ENCODE measurements at regions not wholly inside any gene's neighbourhood (a gene's known extent, or its start where the extent isn't known, plus 50 kb on each side); places are given as distances from the start of the nearest gene placed in this dataset.

GRCh38 chr15:35596285-35596684, 50.3 kb upstream of the DPH6 start:
- no peak for DNase-seq

- no peak for DNase-seq
Observed at GRCh38 chr15:35602836-35603235, 56.9 kb upstream of the DPH6 start.

GRCh38 chr15:35603301-35603700, 57.3 kb upstream of the DPH6 start:
- no peak for DNase-seq

DNA sequence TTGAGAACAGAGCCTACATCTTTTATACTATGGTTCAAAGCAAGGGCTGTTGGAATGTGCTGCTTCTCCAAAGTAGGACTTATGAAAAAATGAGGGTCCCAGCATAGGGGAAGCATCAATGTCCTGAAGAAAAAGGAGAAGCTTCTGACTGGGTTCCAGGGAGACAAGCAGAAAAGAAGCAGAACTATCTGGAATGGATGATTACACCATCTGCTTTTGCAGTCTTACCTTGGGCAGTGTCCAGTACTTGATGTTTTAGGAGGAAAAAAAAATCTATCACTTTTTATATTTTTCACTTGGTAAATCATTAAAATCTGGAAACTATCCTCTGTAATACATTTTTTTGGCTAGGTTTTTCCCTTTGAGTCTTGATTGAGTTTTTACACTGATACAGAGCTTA, 57.9 kb upstream of the DPH6 start:
- DNase-seq: no peak

DNA sequence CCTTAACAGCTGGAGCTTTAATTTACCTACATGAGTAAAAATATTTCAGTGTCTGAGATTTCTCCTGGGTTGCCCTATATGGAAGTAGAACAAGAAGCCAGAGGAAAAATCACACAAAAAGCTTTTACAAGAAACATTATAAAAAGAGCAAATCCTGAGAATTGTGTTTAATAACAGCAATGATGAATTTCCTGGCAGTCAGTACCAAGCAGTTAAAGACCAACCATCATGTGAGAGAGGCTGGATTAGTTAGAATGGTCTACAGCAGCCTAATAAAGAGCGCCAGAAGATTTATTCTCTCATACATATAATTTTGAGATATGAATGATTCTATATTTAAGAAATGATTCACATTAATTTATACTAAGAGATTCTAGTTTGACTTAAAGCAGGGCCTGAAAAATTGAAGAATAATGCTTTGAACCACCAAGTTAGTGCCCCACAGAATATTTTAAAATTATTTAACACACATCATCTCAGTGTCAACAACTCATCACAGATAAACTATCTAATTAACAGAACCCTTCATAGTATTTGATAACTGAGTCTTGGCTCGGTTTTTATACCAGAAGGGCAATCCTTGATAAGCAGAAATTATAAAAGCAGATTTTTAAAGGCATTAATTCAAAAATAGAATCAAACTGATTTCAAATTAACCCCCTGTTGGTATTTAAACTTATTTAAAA, 59.9 kb upstream of the DPH6 start:
- DNase-seq: no peak

DNA sequence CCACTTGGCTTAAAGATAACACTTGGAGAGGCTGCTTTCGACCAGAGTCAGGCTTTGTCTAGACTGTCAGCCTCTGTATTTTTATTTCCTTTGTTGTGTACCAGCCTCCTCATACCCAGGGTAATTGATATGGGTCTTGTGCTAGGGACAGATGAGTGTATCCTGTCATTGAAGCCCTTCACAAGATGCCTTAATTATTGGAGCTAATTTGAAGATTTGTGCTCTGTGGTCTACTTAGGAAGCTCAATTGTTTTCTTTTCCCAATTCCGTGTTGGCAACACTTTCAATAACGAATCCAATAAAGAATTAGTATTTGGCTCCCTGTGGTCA, 60.5 kb upstream of the DPH6 start:
- DNase-seq: no peak

- DNase-seq: no peak
Observed at GRCh38 chr15:35616498-35617271, 70.7 kb upstream of the DPH6 start.

DNA sequence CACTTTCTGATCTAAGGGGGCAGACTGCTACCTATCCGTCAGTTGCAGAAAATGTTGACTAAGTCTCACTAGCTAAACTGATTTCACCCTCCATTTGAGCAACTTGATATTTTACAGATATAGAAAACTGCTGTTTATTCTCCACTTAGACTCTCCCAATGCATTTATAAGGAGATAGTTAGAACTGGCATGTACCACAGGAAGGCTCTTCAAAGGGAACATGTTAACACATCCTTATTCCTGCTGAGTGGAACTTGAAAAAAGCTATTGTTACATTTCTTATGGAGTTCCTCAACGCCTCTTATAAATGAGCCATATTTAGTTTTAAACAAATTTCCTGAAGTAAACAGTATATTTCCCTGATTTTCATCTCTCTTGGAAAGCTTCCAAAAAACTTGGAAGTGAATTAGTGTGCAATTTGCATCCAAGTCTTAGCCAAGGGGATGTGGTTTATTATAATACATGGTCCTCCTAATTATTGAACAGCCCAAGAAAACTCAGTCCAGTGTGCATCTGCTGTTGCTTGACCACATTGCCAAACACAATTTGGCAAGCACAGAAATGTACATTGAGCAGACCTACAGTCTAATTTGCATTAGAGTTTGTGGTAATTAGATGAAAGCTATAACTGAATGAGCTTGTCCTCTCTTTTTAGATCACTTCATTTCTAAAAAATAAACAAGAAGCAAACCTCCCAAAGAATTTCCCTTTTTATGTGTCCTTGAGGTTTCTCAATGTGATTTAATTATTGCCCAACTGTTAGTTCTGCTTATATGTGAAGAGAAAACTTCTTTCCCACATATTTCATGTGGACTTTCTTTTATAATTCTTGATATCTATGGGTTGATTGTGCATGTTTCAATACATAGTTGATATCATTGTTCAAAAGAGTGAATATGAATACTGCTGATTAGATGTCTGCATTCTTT, 72.6 kb upstream of the DPH6 start:
- no peak for DNase-seq

DNA sequence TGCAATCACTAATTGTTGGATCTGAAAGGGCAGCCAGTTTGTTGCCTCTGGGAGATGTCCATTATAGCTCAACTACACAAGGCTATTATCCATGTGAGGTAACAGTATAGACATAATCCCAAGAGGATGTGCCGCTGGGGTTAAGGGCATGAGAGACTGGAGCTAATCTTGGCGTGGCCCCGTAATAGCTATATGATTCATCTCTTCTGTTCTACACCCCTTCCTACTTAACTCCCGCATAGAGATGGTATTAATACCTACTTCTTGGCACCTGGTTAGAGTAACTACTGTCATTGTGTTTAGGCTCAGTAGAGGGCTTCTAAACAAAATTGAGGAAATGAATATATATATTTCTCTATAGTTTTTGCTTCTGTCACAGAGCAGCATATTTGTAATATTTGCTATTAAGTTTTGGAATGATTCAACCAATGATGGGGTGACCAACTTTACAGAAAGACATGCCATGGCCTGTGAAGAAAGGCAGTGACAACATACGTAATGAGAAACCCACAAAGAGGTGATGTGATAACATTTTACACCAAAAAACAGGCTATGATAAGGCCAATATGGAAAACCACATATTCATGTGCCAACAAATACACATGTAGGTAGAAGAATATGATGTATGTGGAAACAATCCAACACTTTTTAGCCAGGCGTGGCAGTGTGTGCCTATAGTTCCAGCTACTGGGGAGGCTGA, 76.8 kb upstream of the DPH6 start:
- DNase-seq: no peak

DNA sequence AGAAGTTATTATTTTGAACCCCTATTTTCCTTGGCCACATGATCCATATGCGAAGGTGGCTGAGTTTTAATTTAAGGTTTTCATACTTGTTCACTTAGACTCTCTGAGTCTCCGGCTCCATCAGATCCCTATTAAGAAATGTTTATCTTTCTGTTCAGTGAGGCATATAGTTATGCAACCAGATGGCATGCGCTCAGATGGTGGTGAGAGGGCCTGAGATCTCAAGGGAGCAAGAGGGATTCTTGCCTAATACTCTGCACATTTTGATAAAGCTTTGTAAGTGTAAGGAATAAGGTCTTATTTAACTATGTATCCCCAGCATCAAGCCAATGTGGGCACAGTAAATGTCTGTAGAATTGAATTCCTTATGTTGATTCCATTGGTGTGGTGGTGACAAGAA, 78.9 kb upstream of the DPH6 start:
- no peak for DNase-seq

DNA sequence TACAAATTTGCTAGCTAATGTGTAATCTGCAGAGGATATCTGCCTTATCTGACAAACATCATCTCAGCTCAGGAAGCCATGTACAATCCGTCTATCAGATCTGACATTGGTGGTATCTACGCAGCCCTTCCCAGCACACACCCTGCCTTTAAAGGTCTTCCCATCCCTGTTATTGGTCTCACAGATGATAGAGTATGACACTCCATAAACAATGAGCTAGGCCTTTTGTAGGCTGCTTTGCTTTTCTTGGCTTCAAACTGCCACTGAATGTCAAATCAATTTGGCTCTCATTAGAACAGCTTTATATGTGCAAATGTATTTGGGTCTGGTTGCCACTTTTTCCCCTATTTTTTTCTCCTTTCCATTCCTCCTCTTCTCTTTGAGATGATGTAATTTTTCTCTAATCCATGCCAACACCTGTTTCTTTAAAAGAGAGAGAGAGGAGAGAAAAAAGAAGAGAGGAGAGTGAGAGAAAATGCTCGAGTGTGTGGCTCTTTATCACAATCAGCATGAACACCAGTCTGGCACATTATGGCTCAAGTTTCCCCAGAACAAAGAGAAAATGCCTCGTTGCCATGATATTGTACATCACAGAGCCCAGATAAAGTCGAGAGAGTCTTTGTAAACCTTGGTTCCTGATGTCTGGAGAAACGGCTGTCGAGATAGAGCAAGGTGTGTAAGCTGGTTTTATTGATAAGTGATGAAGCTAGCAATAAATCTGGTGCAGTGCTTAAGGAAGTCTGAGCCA, 80.8 kb upstream of the DPH6 start:
- no peak for DNase-seq

DNA sequence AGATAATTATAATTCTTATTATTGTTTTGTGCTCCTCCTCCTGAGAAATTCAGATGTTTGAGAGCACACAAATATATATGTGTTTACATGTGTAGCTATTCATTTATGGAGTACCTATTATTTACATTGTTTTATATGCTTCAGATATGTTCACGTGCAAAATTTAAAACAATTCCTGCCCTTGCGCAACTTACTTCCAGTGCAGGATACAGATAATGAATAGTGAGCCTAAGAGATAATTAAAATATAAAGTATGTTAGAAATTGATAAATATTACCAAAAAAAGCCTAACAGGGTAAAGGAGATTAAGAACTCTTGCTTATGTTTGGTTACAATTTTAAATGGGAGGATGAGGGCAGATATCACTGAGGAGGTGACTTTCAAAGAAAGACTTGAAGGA, 81.7 kb upstream of the DPH6 start:
- no peak for DNase-seq

DNA sequence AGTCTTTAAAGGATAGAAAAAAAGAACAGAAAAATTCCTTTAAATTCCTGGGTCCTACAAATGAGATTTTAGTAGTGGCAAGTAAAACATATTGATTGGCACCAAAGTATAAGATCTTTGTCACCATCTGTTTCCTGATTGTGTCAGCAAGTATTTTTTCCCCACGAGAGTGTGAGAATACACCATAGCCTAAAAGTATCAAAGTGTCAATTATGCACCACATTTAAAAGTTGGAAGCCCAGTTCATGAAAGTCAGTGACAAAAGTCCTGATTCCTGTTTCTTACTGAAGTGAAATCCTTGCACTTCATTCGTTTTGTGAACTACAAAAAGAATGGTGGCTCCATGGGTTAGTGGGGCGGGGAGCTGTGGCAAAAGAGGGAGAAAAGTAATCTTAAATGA, 83.8 kb upstream of the DPH6 start:
- DNase-seq: no peak

GRCh38 chr15:35630532-35630931, 84.6 kb upstream of the DPH6 start:
- no peak for DNase-seq

DNA sequence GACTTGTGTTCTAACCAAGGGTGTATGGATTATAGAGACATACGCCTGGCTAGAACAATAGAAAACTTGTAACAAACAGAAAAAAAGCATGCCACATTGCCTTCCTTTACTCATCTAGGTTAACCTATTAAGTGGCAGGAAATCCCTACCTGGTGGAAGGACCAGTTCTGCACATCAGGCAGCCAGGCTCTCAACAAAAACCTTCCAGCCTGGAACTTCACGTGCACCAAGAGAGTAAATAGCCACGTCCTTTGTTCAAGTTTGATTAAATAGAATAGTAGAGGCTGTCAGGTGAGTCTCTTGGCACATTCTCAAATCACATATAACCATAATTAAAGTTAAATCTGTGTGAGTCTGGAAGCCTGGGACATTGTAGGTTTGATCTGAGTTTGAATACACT, 85.0 kb upstream of the DPH6 start:
- no peak for DNase-seq

- DNase-seq: no peak
Observed at GRCh38 chr15:35633677-35634076, 87.7 kb upstream of the DPH6 start.

DNA sequence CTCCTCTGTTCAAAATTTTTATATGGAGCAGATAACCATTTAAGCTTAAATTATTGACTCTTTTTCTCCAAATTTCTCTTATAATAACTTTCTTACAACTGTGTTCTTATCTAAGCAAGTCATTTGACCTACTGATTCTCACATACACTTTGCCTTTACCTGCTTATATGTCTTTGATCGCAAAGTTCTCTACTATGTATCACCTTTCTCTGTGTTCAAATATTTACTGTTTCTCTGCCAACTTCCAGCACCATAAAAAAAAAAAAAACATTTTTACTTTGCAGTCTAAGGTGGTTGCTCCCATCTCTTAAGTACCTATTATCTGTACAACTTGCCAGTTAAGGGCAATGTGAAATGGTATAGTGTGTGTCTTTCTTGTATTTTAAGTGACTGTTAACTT, 100.8 kb upstream of the DPH6 start:
- DNase-seq: no peak

DNA sequence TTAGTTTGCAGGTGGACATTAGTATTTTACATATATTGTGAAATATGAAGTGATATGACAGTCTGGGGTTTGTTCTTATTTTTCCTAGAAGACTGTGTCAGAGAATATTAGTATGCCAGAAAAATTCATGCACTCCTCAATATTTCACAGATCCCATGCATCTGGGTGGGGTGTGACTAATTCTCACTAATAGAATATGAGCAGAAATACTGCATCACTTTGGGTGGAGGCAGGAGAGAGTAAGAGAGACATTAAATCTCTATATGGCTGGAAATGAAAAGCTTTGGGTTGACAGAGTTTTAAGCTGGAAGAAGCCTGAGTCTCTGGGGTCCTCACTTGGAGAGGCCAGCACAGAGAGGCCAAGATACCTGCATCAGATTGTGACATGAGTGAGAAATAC, 101.3 kb upstream of the DPH6 start:
- no peak for DNase-seq

DNA sequence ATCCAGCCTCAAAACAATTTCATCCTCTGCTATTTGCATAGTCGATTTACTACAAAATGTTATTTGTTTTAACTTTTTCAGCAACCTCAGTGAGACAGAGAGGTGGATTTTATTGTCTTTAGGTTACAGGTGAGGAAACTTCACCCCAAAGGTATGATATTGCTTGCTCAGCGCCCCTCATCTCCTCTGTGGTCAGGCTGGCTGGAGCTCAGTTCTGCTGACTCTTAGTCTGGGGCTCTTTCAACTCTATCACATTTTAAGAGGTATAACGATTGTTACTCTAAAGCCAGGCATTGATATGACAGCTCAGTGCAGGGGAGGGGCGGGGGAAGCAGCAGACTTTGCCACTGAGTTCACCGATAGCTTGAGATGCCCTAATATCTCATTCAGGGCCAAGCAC, 103.0 kb upstream of the DPH6 start:
- no peak for DNase-seq

- no peak for DNase-seq
Observed at GRCh38 chr15:35649575-35649974, 103.6 kb upstream of the DPH6 start.

DNA sequence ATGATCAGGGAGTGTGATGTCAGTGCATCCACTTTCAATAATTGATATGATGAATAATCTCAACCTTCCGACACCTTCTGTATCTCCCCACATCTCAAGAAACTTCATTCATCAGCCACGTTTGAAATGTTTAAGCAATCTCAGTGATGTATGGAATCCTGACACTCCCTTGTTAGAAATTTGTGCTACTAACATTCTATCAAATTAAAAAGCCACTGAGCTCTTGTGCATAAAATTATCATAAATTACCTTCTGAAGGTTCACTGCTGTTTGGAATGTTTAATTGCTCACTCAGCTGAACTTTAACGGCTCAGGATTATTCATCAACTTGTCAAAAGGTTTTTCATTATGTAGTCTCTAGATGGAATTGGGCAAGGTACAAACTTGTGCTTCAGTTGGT, 108.4 kb upstream of the DPH6 start:
- no peak for DNase-seq

DNA sequence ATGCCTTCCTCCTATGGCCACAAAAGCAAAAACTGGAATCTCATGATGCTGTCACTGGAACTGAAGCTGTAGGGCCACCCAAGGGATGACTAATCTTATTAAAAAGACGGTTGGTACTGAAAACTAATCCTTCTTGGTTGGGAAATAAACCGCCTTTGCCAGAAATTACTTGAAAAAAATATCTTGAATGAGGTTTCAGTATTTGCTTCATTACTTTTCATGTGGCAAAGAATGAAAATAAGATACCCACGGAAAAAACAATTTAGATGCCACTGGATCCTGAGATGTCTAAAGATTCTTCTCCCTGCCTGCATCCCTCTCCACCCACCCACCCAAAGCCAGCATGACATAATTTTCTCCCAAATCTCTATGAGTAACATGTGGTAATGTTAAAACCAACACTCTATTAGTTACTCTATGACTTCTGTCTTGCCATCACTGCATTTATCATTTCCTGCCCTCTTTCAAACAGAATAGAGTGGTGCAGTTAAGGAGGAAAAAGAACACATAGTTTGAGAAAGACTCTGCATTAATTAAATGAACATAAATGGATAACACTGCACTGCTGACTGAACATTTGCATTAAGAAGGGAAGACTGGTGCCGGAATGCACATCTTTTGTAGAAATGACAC, 111.8 kb upstream of the DPH6 start:
- DNase-seq: no peak
